NCI-H187 (cell line): ENCODE measurements at regions not wholly inside any gene's neighbourhood (a gene's known extent, or its start where the extent isn't known, plus 50 kb on each side); places are given as distances from the start of the nearest gene placed in this dataset.
A peak's percentile ranks its signal among the peaks of the same experiment; 100 is the strongest.

Experiments used
- DNase-seq, 2 experiments: peaks; one replicate each; lab custom pipeline; 2025; lab: John Stamatoyannopoulos, UW

- no peak for DNase-seq
These were observed 234.6 kb downstream of the POSTN start for GRCh38 chr13:37364007-37364406.

DNA sequence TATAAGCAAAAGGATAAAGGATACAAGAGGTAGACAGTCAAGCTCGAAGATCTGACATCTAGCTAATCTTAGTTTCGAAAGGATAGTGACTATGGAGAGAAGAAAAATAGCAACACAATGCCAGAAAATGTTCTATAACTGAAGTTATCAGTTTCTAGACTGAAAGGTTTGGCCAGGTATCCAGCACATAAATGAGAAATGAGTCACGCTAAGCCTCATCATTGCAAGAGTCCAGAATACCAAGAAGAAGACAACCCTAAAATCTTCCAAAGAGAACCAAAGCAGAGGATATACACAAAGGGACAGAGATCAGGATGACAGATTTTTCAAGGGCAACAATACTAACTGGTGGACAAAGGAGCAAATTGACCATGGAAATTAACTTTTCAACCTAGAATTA is 237.0 kb downstream of the POSTN start:
- DNase-seq: no peak

GRCh38 chr13:37360556-37360955 is 238.0 kb downstream of the POSTN start:
- no peak for DNase-seq

GRCh38 chr13:37357548-37357947 is 241.0 kb downstream of the POSTN start:
- no peak for DNase-seq

- DNase-seq: no peak
These were observed 244.7 kb downstream of the POSTN start for GRCh38 chr13:37353911-37354310.

DNA sequence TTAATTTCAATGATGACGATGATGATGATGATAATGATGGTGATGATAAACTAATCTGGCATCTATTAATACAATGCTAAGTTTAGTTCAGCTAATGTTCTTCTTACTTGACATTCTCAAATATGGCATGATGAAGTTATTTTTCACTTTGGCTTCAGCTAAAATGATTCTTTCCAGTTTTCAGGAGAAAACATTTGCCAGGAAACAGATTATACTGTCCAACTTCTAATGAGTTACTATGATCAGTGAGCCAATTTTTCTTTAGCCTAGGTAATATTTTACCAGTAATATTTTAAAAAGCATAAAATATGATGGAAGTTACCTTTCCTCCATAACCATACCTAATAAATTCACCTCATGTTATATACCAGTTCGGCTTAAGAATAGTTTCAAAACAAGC is 245.7 kb upstream of the CSNK1A1L start:
- no peak for DNase-seq

- no peak for DNase-seq
These were observed 244.5 kb upstream of the CSNK1A1L start for GRCh38 chr13:37349916-37350315.

- DNase-seq: no peak
These were observed 243.6 kb upstream of the CSNK1A1L start for GRCh38 chr13:37348916-37349643.

GRCh38 chr13:37345869-37346268 is 240.4 kb upstream of the CSNK1A1L start:
- no peak for DNase-seq

GRCh38 chr13:37345391-37345790 is 239.9 kb upstream of the CSNK1A1L start:
- no peak for DNase-seq

- DNase-seq: no peak
These were observed 238.6 kb upstream of the CSNK1A1L start for GRCh38 chr13:37344056-37344455.

- no peak for DNase-seq
These were observed 236.7 kb upstream of the CSNK1A1L start for GRCh38 chr13:37342205-37342604.

- peak in 1 of 2 experiments; percentile 4 for DNase-seq
These were observed 235.6 kb upstream of the CSNK1A1L start for GRCh38 chr13:37340901-37341670.

DNA sequence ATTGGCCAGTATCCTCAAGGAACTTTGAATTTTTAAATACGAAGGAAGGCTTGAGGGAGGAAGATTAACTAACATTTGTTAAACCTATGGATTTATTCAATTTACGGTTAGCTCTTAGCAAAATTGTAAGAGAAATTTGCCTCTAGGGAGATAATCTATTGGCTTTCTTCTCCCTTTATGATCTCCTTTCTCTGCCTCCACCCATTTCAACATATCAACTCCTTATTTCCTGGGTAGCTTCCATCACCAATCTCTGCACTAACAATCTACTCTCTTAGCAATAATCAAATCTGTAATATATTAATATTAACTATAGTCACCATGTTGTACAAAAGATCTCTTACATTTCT is 233.9 kb upstream of the CSNK1A1L start:
- DNase-seq: no peak

GRCh38 chr13:37338726-37339385 is 233.4 kb upstream of the CSNK1A1L start:
- DNase-seq: no peak

- DNase-seq: no peak
These were observed 220.9 kb upstream of the CSNK1A1L start for GRCh38 chr13:37326334-37326733.

DNA sequence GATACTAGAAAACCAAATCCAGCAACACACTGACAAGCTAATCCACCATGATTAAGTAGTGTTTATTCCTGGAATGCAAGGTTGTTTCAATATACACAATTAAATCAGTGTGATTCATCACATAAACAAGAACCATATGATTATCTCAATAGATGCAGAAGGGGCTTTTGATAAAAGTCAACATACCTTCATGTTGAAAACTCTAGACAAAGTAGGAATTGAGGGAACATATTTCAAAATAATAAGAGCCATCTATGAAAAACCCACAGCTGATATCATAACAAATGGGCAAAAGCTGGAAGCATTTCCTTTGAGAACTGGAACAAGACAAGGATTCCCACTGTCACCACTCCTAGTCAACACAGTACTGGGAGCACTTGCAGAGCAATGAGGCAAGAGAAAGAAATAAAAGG is 213.6 kb upstream of the CSNK1A1L start:
- DNase-seq: no peak

DNA sequence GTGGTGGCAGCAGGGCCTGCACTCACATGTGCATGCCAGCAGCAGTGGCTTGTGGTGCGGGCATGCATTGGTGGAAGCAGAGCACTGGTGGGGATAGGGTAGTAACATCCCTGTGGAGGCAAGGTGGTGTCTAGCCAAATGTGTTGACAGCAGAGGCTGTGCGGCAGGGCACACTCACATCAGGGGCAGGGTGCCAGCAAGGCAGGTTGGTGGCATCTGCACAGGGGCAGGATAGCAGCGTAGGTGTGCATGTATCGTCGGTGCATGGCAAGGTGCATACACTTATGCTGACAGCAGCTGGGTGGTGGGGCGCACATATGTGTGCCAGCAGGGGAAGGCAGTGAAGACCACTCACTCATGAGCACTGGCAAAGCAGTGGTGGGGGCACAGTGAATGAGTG is 211.5 kb upstream of the CSNK1A1L start:
- DNase-seq: no peak

DNA sequence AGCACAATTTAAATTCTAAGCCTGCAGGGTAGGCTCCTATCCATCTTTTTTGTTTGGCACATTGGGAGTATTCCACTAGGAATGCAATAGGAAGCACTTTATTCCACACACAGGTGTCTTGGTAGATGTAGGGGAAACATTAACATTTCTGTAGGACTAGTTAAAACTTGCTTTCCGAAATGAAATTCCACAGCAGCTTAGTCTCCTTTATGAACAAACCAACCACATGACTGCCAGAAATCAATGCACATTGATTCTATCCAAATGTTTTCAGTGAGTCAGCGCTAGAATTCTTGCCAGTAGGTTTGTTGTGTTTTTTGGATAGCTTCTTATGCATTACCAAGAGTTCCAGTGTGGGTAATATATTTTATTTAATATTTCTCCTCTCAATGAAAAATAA is 207.9 kb upstream of the CSNK1A1L start:
- no peak for DNase-seq

DNA sequence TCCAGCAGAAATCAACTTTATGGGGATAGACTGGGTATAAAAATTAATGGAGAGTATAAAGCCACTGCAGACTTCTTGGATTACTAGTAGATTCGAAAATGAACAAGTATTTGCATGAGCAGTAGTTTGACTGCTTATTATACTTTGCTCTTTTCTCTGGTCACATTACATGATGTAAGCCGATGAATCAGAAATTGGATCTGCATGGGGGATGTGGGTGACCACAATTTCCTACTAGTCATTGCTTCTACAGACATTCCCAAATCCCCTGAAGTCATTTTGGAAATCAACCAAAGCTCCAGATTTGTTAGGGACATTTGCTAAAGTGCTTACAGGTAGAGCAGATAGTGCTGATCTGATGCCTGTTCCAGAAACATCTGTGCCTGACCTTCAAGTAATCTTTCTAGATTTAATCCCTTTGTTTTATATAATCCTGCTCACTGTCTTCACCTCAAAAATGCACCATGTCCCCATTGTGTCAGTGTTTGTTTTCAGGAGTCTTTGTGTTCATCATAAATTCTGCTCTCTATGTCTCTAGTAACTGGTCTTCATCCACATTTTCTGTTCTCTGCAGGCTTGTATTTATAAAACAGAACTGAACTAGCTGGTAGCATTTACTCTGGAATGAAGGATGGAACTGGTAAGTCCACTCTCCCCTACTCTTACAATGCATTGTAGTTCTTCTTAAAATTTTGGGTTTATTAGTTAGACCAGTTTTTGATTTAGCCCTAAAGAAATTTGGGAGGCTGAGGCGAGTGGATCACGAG is 201.5 kb upstream of the CSNK1A1L start:
- no peak for DNase-seq

DNA sequence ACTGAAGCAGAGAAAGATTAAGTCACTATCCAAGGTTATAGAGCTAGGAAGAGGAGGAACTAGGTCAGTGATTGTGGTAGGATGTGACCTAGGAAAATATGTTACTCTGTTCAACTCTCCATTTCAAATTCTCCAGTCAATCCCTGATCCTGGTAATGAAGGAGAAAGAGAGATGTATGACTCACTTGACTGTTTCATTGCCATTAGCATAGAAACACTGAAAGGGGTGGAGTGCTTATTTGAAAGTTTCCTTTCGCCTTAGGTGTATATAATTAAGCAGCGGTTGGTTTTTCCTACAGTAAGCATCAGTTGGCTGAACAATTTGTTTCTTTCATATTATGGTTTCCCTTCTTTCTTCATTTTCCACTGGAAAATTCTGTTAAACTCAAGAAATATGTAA is 198.1 kb upstream of the CSNK1A1L start:
- no peak for DNase-seq

DNA sequence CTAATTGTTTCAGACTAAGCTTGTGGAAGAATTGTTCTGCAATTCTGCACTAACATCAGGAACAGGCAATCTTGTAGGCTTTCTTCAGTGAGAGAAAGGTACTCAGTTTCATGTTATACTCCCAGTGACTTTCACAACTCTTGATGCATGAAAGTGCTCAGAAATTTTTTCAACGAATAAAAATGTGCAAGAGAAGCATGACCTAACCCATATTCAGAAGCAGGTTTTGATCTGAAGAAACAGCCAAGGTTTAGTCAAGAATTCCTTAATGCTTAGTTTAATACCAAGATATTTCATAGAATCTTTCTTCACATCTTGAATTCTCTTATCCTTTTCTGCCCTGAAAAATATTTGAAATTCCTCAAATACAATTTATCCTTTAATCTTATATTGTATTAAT is 197.2 kb upstream of the CSNK1A1L start:
- no peak for DNase-seq
